ENCODE measurements at regions not wholly inside any gene's neighbourhood (a gene's known extent, or its start where the extent isn't known, plus 50 kb on each side); places are given as distances from the start of the nearest gene placed in this dataset.

DNA sequence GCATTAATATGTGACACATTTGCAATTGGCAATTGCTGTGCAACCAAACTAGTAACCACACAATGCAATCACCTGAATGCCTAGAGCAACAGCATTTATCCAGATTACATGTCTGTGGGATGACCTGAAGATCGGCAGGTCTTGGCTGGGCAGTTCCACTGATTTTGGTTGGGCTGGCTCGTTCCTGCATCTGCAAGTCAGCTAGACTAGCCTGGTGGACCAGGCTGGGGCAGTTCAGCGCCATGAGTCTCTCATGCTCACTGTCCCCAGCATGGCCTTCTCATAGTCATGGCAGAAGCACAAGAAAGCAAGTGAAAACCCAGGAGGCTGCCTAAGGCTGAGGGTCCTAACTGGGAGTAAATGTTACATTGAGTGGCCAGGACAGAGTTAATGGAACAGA, 229.1 kb upstream of the TSHZ3 start:
- TF ChIP-seq SP4 (IDR thresholded peaks at IDR 0.05; ENCODE audit: low read length) (no peak), SP2 (IDR thresholded peaks at IDR 0.05; ENCODE audit: low read length) (no peak), BRCA1 (IDR thresholded peaks at IDR 0.05; ENCODE audit: low read depth, low read length) (no peak), POLR2A (IDR thresholded peaks at IDR 0.05; ENCODE audit: control extremely low read depth in 1 of 2, low read depth in 2 of 2, low read length in 2 of 2) (no peak), TBP (IDR thresholded peaks at IDR 0.05; ENCODE audit: low read depth, low read length) (no peak), RFX5 (IDR thresholded peaks at IDR 0.05; ENCODE audit: borderline replicate concordance, low read depth, low read length) (no peak), POLR2AphosphoS5 (IDR thresholded peaks at IDR 0.05; ENCODE audit: low read depth, low read length) (no peak), EZH2 (IDR thresholded peaks at IDR 0.05; ENCODE audit: low read depth, low read length, severe bottlenecking) (no peak), POU5F1 (IDR thresholded peaks at IDR 0.05; ENCODE audit: low read depth, low read length) (no peak), TCF12 (IDR thresholded peaks at IDR 0.05; ENCODE audit: low read depth, low read length) (no peak)
- TF ChIP-seq, protein P1, sequence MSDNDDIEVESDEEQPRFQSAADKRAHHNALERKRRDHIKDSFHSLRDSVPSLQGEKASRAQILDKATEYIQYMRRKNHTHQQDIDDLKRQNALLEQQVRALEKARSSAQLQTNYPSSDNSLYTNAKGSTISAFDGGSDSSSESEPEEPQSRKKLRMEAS (IDR thresholded peaks at IDR 0.05) = no peak
- TF ChIP-seq, protein P2, sequence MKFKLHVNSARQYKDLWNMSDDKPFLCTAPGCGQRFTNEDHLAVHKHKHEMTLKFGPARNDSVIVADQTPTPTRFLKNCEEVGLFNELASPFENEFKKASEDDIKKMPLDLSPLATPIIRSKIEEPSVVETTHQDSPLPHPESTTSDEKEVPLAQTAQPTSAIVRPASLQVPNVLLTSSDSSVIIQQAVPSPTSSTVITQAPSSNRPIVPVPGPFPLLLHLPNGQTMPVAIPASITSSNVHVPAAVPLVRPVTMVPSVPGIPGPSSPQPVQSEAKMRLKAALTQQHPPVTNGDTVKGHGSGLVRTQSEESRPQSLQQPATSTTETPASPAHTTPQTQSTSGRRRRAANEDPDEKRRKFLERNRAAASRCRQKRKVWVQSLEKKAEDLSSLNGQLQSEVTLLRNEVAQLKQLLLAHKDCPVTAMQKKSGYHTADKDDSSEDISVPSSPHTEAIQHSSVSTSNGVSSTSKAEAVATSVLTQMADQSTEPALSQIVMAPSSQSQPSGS (IDR thresholded peaks at IDR 0.05; ENCODE audit: low read length) = no peak
- TF ChIP-seq, protein P3, sequence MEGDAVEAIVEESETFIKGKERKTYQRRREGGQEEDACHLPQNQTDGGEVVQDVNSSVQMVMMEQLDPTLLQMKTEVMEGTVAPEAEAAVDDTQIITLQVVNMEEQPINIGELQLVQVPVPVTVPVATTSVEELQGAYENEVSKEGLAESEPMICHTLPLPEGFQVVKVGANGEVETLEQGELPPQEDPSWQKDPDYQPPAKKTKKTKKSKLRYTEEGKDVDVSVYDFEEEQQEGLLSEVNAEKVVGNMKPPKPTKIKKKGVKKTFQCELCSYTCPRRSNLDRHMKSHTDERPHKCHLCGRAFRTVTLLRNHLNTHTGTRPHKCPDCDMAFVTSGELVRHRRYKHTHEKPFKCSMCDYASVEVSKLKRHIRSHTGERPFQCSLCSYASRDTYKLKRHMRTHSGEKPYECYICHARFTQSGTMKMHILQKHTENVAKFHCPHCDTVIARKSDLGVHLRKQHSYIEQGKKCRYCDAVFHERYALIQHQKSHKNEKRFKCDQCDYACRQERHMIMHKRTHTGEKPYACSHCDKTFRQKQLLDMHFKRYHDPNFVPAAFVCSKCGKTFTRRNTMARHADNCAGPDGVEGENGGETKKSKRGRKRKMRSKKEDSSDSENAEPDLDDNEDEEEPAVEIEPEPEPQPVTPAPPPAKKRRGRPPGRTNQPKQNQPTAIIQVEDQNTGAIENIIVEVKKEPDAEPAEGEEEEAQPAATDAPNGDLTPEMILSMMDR (IDR thresholded peaks at IDR 0.05; ENCODE audit: control extremely low read depth in 1 of 3, insufficient read depth in 1 of 3, low read depth in 1 of 3, low read length in 3 of 3) = no peak
- TF ChIP-seq, protein P4, sequence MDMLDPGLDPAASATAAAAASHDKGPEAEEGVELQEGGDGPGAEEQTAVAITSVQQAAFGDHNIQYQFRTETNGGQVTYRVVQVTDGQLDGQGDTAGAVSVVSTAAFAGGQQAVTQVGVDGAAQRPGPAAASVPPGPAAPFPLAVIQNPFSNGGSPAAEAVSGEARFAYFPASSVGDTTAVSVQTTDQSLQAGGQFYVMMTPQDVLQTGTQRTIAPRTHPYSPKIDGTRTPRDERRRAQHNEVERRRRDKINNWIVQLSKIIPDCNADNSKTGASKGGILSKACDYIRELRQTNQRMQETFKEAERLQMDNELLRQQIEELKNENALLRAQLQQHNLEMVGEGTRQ (IDR thresholded peaks at IDR 0.05; ENCODE audit: low read length) = no peak
